ENCODE measurements at regions not wholly inside any gene's neighbourhood (a gene's known extent, or its start where the extent isn't known, plus 50 kb on each side); places are given as distances from the start of the nearest gene placed in this dataset.

- H3K27me3 ChIP-seq (replicated peaks in 1 of 4; ENCODE audit: control insufficient read depth in 3 of 4, extremely low read depth in 1 of 4, insufficient read depth in 3 of 4, low read length in 3 of 4) = no peaks in the 10 kb centered on the region
- H3K4ac ChIP-seq (replicated peaks; ENCODE audit: insufficient read length, low read depth, low read length) = no peak overlapping the region
- no peak overlapping the region for H2BK5ac ChIP-seq (ENCODE audit: low read depth, low read length)
- no peaks in the 10 kb centered on the region for H3K23me2 ChIP-seq (ENCODE audit: low read depth, low read length)
- peaks cover 0 to 3% of the 10 kb centered on the region in 2 experiments for H4K20me1 ChIP-seq (replicated peaks in 1 of 2; ENCODE audit: control insufficient read depth in 1 of 2, insufficient read depth in 2 of 2, low read length in 2 of 2)
- no peak overlapping the region for H3K4me2 ChIP-seq (ENCODE audit: insufficient read depth in 1 of 2, low read depth in 2 of 2, low read length in 2 of 2)
- 79% methylated on average over 12 of the region's 12 CpGs; no CpG with 5 or more reads in 1 of the 2 experiments for WGBS, 2 experiments (ENCODE audit: extremely low coverage in 1 of 2, insufficient coverage in 1 of 2, insufficient read length in 1 of 2, insufficient replicate concordance in 2 of 2, low coverage in 1 of 2, low lambda C conversion rate in 2 of 2, missing lambda C conversion rate in 1 of 2)
- H3K56ac ChIP-seq (replicated peaks; ENCODE audit: insufficient read length, low read depth, low read length) = no peak overlapping the region
- no peak overlapping the region for H4K91ac ChIP-seq (replicated peaks; ENCODE audit: insufficient read length, low read length)
- DNase-seq (ENCODE audit: low read depth in 1 of 2, low spot score in 2 of 2) = no peak
- H3K14ac ChIP-seq (ENCODE audit: insufficient read length) = no peak overlapping the region
- H2BK15ac ChIP-seq (ENCODE audit: low read length) = no peak overlapping the region
- CTCF ChIA-PET (ENCODE audit: partially characterized antibody) = interaction anchor here (1.0 to 2.3 kb wide), 7 partner anchors 8 to 80 kb away, joined by 3 to 15 read pairs (median 5); no protein-coding TSS in a partner anchor
- no peak overlapping the region for H2BK20ac ChIP-seq (ENCODE audit: low read length)
- H3K4me3 ChIP-seq (ENCODE audit: extremely low read depth in 1 of 4, insufficient read depth in 2 of 4, low read depth in 3 of 4, low read length in 4 of 4) = no peak overlapping the region
- H2BK12ac ChIP-seq (ENCODE audit: low read depth, low read length) = no peak overlapping the region
- no peak overlapping the region for H2BK120ac ChIP-seq (replicated peaks; ENCODE audit: low read depth, low read length)
- POLR2A ChIA-PET (ENCODE audit: partially characterized antibody) = interaction anchor here (0.9 to 1.5 kb wide), 2 partner anchors 17 to 18 kb away, joined by 3 read pairs; no protein-coding TSS in a partner anchor
- no peaks in the 10 kb centered on the region for H3K79me2 ChIP-seq (ENCODE audit: control insufficient read depth in 1 of 2, insufficient read depth in 2 of 2, low read length in 2 of 2)
- no peak overlapping the region for H3K23ac ChIP-seq (ENCODE audit: insufficient read length)
- H3K9me3 ChIP-seq (ENCODE audit: insufficient read depth in 2 of 2, low read depth in 1 of 2, low read length in 1 of 2) = no peaks in the 10 kb centered on the region
- FAIRE-seq = no peak
- no peak overlapping the region for H3K27ac ChIP-seq (ENCODE audit: low read depth, low read length)
- no peak overlapping the region; the same call in 1 of the 2 replicates for H2AK5ac ChIP-seq (ENCODE audit: low read depth, low read length)
- no peak overlapping the region for H4K8ac ChIP-seq (ENCODE audit: extremely low read depth, insufficient read depth, low read length)
- no peaks in the 10 kb centered on the region for H3K36me3 ChIP-seq (ENCODE audit: control insufficient read depth in 2 of 4, insufficient read depth in 4 of 4, low read length in 3 of 4)
- peaks cover 8% of the 10 kb centered on the region for H3K79me1 ChIP-seq (ENCODE audit: low read depth, low read length)
- H3K18ac ChIP-seq (ENCODE audit: extremely low read depth, low read length) = no peak overlapping the region
- H3K4me1 ChIP-seq (replicated peaks in 1 of 4; ENCODE audit: control insufficient read depth in 3 of 4, insufficient read depth in 4 of 4, low read length in 3 of 4) = peaks cover 0 to 13% (median 6%) of the 10 kb centered on the region in 4 experiments; a peak in 6 of 7 replicates
- H4K5ac ChIP-seq (ENCODE audit: insufficient read length, low read depth, low read length) = no peak overlapping the region
- no peak overlapping the region for H2AFZ ChIP-seq (ENCODE audit: low read length)
- no peak overlapping the region for H3K9ac ChIP-seq (replicated peaks in 1 of 4; ENCODE audit: extremely low read depth in 1 of 4, low read depth in 3 of 4, low read length in 3 of 4)
- TF ChIP-seq EZH2 (IDR thresholded peaks at IDR 0.05; ENCODE audit: low read depth, low read length, severe bottlenecking) = no peak
Observed at GRCh38 chr17:77349976-77350830, 209.4 kb downstream of the SEC14L1 start.
